ENCODE measurements at regions not wholly inside any gene's neighbourhood (a gene's known extent, or its start where the extent isn't known, plus 50 kb on each side); places are given as distances from the start of the nearest gene placed in this dataset.

GRCh38 chr5:110167384-110167783, 477.7 kb downstream of the MAN2A1 start:
- Histone ChIP-seq H3K56ac (ENCODE audit: insufficient read length, low read depth, low read length) (no peak overlapping the region), H2BK120ac (ENCODE audit: low read depth, low read length, poor library complexity, severe bottlenecking) (no peak overlapping the region), H4K20me1 (ENCODE audit: control insufficient read depth, insufficient read depth, insufficient read length) (no peaks in the 10 kb centered on the region), H3K9me3 (ENCODE audit: control insufficient read depth, low read depth, low read length) (no peaks in the 10 kb centered on the region), H2BK5ac (ENCODE audit: insufficient read length, low read length) (no peak overlapping the region), H3K27ac (ENCODE audit: insufficient read length, low read depth, low read length) (no peak overlapping the region), H3K23ac (ENCODE audit: insufficient read length, low read depth, low read length) (no peak overlapping the region), H2AFZ (ENCODE audit: low read length) (no peak overlapping the region), H3K4me1 (ENCODE audit: insufficient read depth, low read length) (no peaks in the 10 kb centered on the region), H2AK5ac (ENCODE audit: insufficient read length, low read length) (no peak overlapping the region), H4K8ac (replicated peaks; ENCODE audit: insufficient read length, low read depth, low read length) (no peak overlapping the region), H4K91ac (ENCODE audit: insufficient read length, low read depth, low read length) (no peak overlapping the region), H3K23me2 (ENCODE audit: insufficient read length, low read depth, low read length, poor library complexity, severe bottlenecking) (no peaks in the 10 kb centered on the region), H2BK12ac (ENCODE audit: insufficient read length, low read depth, low read length) (no peak overlapping the region), H3K4me2 (ENCODE audit: insufficient read depth, insufficient read length, low read length) (no peak overlapping the region), H3K79me1 (ENCODE audit: insufficient read depth, low read depth, low read length, poor library complexity, severe bottlenecking) (no peaks in the 10 kb centered on the region), H3K27me3 (ENCODE audit: insufficient read depth, low read length) (no peaks in the 10 kb centered on the region), H3K79me2 (ENCODE audit: insufficient read depth, low read length) (no peaks in the 10 kb centered on the region), H3K9ac (ENCODE audit: extremely low read depth, insufficient read length, low read length) (no peak overlapping the region), H3T11ph (ENCODE audit: low read length) (no peak overlapping the region), H2BK20ac (ENCODE audit: low read depth, low read length, poor library complexity, severe bottlenecking) (no peak overlapping the region), H3K4ac (ENCODE audit: low read depth, low read length) (no peak overlapping the region), H4K5ac (ENCODE audit: insufficient read length, low read depth, low read length) (no peak overlapping the region), H3K14ac (ENCODE audit: insufficient read depth, low read length) (no peak overlapping the region), H3K18ac (ENCODE audit: insufficient read length, low read depth, low read length) (no peak overlapping the region), H2BK15ac (ENCODE audit: low read depth, low read length) (no peak overlapping the region)
- TF ChIP-seq CTCF (conservative IDR thresholded peaks at IDR 0.05), result no peak
- peaks cover 0 to 6% of the 10 kb centered on the region in 2 experiments; a peak in 3 of 5 replicates for H3K9me3 Mint-ChIP-seq
- no peaks in the 10 kb centered on the region for H3K4me1 Mint-ChIP-seq
- no peaks in the 10 kb centered on the region; the same call in 1 of the 2 replicates for H3K27me3 Mint-ChIP-seq (ENCODE audit: low read depth)
- WGBS (ENCODE audit: extremely low coverage, insufficient read length, low lambda C conversion rate), result no CpG with 5 or more reads among the region's 2 CpGs
- peaks cover 0 to 2% (median 0%) of the 10 kb centered on the region in 3 experiments; a peak in 1 of 7 replicates for H3K36me3 Mint-ChIP-seq (ENCODE audit: insufficient read depth in 1 of 3, low read depth in 3 of 3)
- no peak overlapping the region for H3K27ac Mint-ChIP-seq
- no peak for DNase-seq
- no peak overlapping the region for H3K4me3 Mint-ChIP-seq

Data from H9 (cell line).